Omental fat pad (tissue), 3 donors: ENCODE measurements at regions not wholly inside any gene's neighbourhood (a gene's known extent, or its start where the extent isn't known, plus 50 kb on each side); places are given as distances from the start of the nearest gene placed in this dataset.
"Not testable (repeated sequence)": the region's sequence is repeated elsewhere in the genome, so short reads cannot be mapped to it uniquely, and the experiment has no call there.

ENCODE experiments used
- ATAC-seq: fragments of 150-250 bp; one replicate; pipeline ENCODE4 v1.9.1; 2016; ENCODE audit warnings: mild to moderate bottlenecking, moderate library complexity; ENCODE audit not compliant: low FRiP score
- DNase-seq: peaks from one replicate; pipeline ENCODE4 v3.0.0-alpha.2; 2019; ENCODE audit warnings: low spot score
- CTCF ChIP-seq, 3 donors: fragments of 450-650 bp; IDR thresholded peaks; one replicate each; pipeline ENCODE4 v1.5.1; 2016 to 2017; ENCODE audit warnings: antibody characterized with exemption in 3 of 3, mild to moderate bottlenecking in 3 of 3, moderate library complexity in 2 of 3

GRCh38 chr10:131833446-131834080 lies 67.2 kb upstream of the PPP2R2D start:
- TF ChIP-seq CTCF (IDR thresholded peaks at IDR 0.05) = no peak
- no peak for DNase-seq
- no peak for ATAC-seq

- no peak for ATAC-seq
- no peak for DNase-seq
- no peak for TF ChIP-seq CTCF (IDR thresholded peaks at IDR 0.05)
These were observed 66.5 kb upstream of the PPP2R2D start for GRCh38 chr10:131834152-131834810.

- TF ChIP-seq CTCF (IDR thresholded peaks at IDR 0.05) = no peak
- no peak for DNase-seq
- no peak for ATAC-seq
These were observed 61.7 kb upstream of the PPP2R2D start for GRCh38 chr10:131838966-131839742.

GRCh38 chr10:131839880-131840787 lies 60.7 kb upstream of the PPP2R2D start:
- DNase-seq, ATAC-seq: not testable (repeated sequence)

GRCh38 chr10:131840788-131841118 lies 60.1 kb upstream of the PPP2R2D start:
- no peak for ATAC-seq
- no peak for DNase-seq

GRCh38 chr10:131841131-131841660 lies 59.6 kb upstream of the PPP2R2D start:
- no peak for TF ChIP-seq CTCF (IDR thresholded peaks at IDR 0.05)
- ATAC-seq (no peak), DNase-seq (no peak)

More at GRCh38 chr10:131840788-131841118, 60.1 kb upstream of the PPP2R2D start:
- TF ChIP-seq CTCF (IDR thresholded peaks at IDR 0.05) = no peak
